ENCODE measurements at regions not wholly inside any gene's neighbourhood (a gene's known extent, or its start where the extent isn't known, plus 50 kb on each side); places are given as distances from the start of the nearest gene placed in this dataset.

GRCh38 chr13:82848766-82849165, 1033.5 kb downstream of the SLITRK1 start:
- no peak overlapping the region for H3K27ac ChIP-seq (ENCODE audit: low read depth in 1 of 2, low read length in 2 of 2)
- DNase-seq = no peak
- H3K4me3 Mint-ChIP-seq = no peak overlapping the region
- H3K9me3 ChIP-seq (replicated peaks in 1 of 2; ENCODE audit: control insufficient read depth in 1 of 2, insufficient read depth in 1 of 2, low read length in 2 of 2) = peaks cover 14% of the 10 kb centered on the region in 2 donors
- no peaks in the 10 kb centered on the region for H3K36me3 Mint-ChIP-seq
- intact Hi-C loops (cut with micrococcal nuclease) = no loop called here
- peaks cover 3 to 10% (median 6%) of the 10 kb centered on the region in 7 donors for H3K9me3 Mint-ChIP-seq
- H3K27me3 ChIP-seq (ENCODE audit: control insufficient read depth in 2 of 2, insufficient read depth in 2 of 2, low read length in 2 of 2) = no peaks in the 10 kb centered on the region
- H3K4me3 ChIP-seq (replicated peaks in 1 of 3; ENCODE audit: low read depth in 2 of 3, low read length in 3 of 3) = no peak overlapping the region
- no peaks in the 10 kb centered on the region for H3K4me1 ChIP-seq (ENCODE audit: control insufficient read depth in 1 of 2, insufficient read depth in 2 of 2, low read length in 2 of 2)
- H4K20me1 ChIP-seq (ENCODE audit: insufficient read depth, low read length) = no peaks in the 10 kb centered on the region
- TF ChIP-seq CTCF (IDR thresholded peaks at IDR 0.05) = no peak
- no peaks in the 10 kb centered on the region for H3K4me1 Mint-ChIP-seq
- no peak overlapping the region for H3K9ac ChIP-seq (ENCODE audit: insufficient read depth, low read length, poor library complexity, severe bottlenecking)
- no peaks in the 10 kb centered on the region for H3K36me3 ChIP-seq (replicated peaks in 1 of 2; ENCODE audit: control insufficient read depth in 1 of 2, insufficient read depth in 2 of 2, low read length in 2 of 2)
- no peaks in the 10 kb centered on the region for H3K79me2 ChIP-seq (ENCODE audit: insufficient read depth, low read length)
- H2AFZ ChIP-seq (ENCODE audit: insufficient read depth, low read depth, low read length, poor library complexity, severe bottlenecking) = no peak overlapping the region
- no peak overlapping the region for H3K27ac Mint-ChIP-seq
- no peak overlapping the region for H3K4me2 ChIP-seq (replicated peaks; ENCODE audit: extremely low read depth, low read length, poor library complexity, severe bottlenecking)
- no peaks in the 10 kb centered on the region for H3K27me3 Mint-ChIP-seq (ENCODE audit: low read depth in 3 of 3)
- 100% methylated on average over 1 of the region's 1 CpG for WGBS (ENCODE audit: insufficient coverage)

- Histone ChIP-seq H3K9me3 (replicated peaks in 1 of 2; ENCODE audit: control insufficient read depth in 1 of 2, insufficient read depth in 1 of 2, low read length in 2 of 2) (peaks cover 14% of the 10 kb centered on the region in 2 donors), H3K4me2 (replicated peaks; ENCODE audit: extremely low read depth, low read length, poor library complexity, severe bottlenecking) (no peak overlapping the region), H3K4me3 (replicated peaks in 1 of 3; ENCODE audit: low read depth in 2 of 3, low read length in 3 of 3) (no peak overlapping the region), H3K27ac (ENCODE audit: low read depth in 1 of 2, low read length in 2 of 2) (no peak overlapping the region), H3K79me2 (ENCODE audit: insufficient read depth, low read length) (no peaks in the 10 kb centered on the region), H3K4me1 (ENCODE audit: control insufficient read depth in 1 of 2, insufficient read depth in 2 of 2, low read length in 2 of 2) (no peaks in the 10 kb centered on the region), H3K9ac (ENCODE audit: insufficient read depth, low read length, poor library complexity, severe bottlenecking) (no peak overlapping the region), H3K36me3 (replicated peaks in 1 of 2; ENCODE audit: control insufficient read depth in 1 of 2, insufficient read depth in 2 of 2, low read length in 2 of 2) (no peaks in the 10 kb centered on the region), H2AFZ (ENCODE audit: insufficient read depth, low read depth, low read length, poor library complexity, severe bottlenecking) (no peak overlapping the region), H3K27me3 (ENCODE audit: control insufficient read depth in 2 of 2, insufficient read depth in 2 of 2, low read length in 2 of 2) (no peaks in the 10 kb centered on the region), H4K20me1 (ENCODE audit: insufficient read depth, low read length) (no peaks in the 10 kb centered on the region)
- intact Hi-C loops (cut with micrococcal nuclease) = no loop called here
- H3K27me3 Mint-ChIP-seq (ENCODE audit: low read depth in 3 of 3) = no peaks in the 10 kb centered on the region
- H3K27ac Mint-ChIP-seq = no peak overlapping the region
- DNase-seq = no peak
- no peaks in the 10 kb centered on the region for H3K4me1 Mint-ChIP-seq
- WGBS (ENCODE audit: insufficient coverage) = no CpG with 5 or more reads among the region's 3 CpGs
- no peak overlapping the region for H3K4me3 Mint-ChIP-seq
- H3K36me3 Mint-ChIP-seq = no peaks in the 10 kb centered on the region
- TF ChIP-seq CTCF (IDR thresholded peaks at IDR 0.05) = no peak
- peaks cover 3 to 10% (median 6%) of the 10 kb centered on the region in 7 donors for H3K9me3 Mint-ChIP-seq
Observed at GRCh38 chr13:82847595-82847994, 1034.7 kb downstream of the SLITRK1 start.

Measured in CD14-positive monocyte (primary cell).